H1 (cell line): ENCODE measurements at regions not wholly inside any gene's neighbourhood (a gene's known extent, or its start where the extent isn't known, plus 50 kb on each side); places are given as distances from the start of the nearest gene placed in this dataset.

Source experiments
- CTCF ChIA-PET: fragments of 300-600 bp; sonication (Branson Sonifier 250); formaldehyde crosslinking; loops from one replicate; lab custom pipeline; 2021; ENCODE audit not compliant: partially characterized antibody; lab: Charles Lee
- POLR2A ChIA-PET: fragments of 300-600 bp; sonication (Branson Sonifier 250); formaldehyde crosslinking; loops from one replicate; lab custom pipeline; 2021; ENCODE audit warnings: inconsistent platforms; ENCODE audit not compliant: partially characterized antibody; lab: Charles Lee
- DNase-seq, 2 experiments: peaks; one replicate each; pipeline versions ENCODE4 v3.0.0 to v3.0.0-alpha.2; 2010 to 2022; ENCODE audit warnings: low spot score in 2 of 2, low read depth in 1 of 2, mixed read lengths in 1 of 2
- FAIRE-seq: peaks from 2 replicates; lab custom pipeline; 2011; peaks lifted over from hg19 to GRCh38; lab: Jason Lieb, UNC
- H2AFZ ChIP-seq: 2 replicates; pipeline ENCODE4 v1.8.1; 2012; ENCODE audit warnings: low read length, inconsistent platforms
- H2AK5ac ChIP-seq: 2 replicates; pipeline ENCODE4 v1.6.1; 2013; ENCODE audit warnings: low read depth, low read length
- H2BK120ac ChIP-seq: replicated peaks from 2 replicates; pipeline ENCODE3; 2013; ENCODE audit warnings: low read depth, low read length, inconsistent platforms
- H2BK12ac ChIP-seq: 2 replicates; pipeline ENCODE4 v1.6.1; 2013; ENCODE audit warnings: low read depth, low read length
- H2BK15ac ChIP-seq: 2 replicates; pipeline ENCODE4 v1.6.1; 2013; ENCODE audit warnings: low read length
- H2BK20ac ChIP-seq: 2 replicates; pipeline ENCODE4 v1.6.1; 2013; ENCODE audit warnings: low read length
- H2BK5ac ChIP-seq: 2 replicates; pipeline ENCODE4 v1.6.1; 2013; ENCODE audit warnings: low read depth, low read length
- H3K14ac ChIP-seq: 2 replicates; pipeline ENCODE4 v1.6.1; 2013; ENCODE audit warnings: inconsistent platforms; ENCODE audit not compliant: insufficient read length
- H3K18ac ChIP-seq: 2 replicates; pipeline ENCODE4 v1.6.1; 2013; ENCODE audit warnings: low read length; ENCODE audit errors: extremely low read depth
- H3K23ac ChIP-seq: 2 replicates; pipeline ENCODE4 v1.6.1; 2013; ENCODE audit warnings: inconsistent platforms; ENCODE audit not compliant: insufficient read length
- H3K23me2 ChIP-seq: 2 replicates; pipeline ENCODE4 v1.6.1; 2013; ENCODE audit warnings: low read depth, low read length
- H3K27ac ChIP-seq: 2 replicates; pipeline ENCODE4 v1.6.1; 2011; ENCODE audit warnings: low read depth, low read length, inconsistent platforms
- H3K27me3 ChIP-seq, 4 experiments: replicated peaks in 1 of 4; 1 replicate in 1 of 4; 2 replicates in 3 of 4; pipeline versions ENCODE4 v1.6.1 to v1.8.1; 2011 to 2013; ENCODE audit warnings: low read length in 3 of 4, mild to moderate bottlenecking in 3 of 4, inconsistent platforms in 2 of 4, mixed read lengths in 2 of 4, moderate library complexity in 1 of 4; ENCODE audit not compliant: control insufficient read depth in 3 of 4, insufficient read depth in 3 of 4; ENCODE audit errors: extremely low read depth in 1 of 4
- H3K36me3 ChIP-seq, 4 experiments: 2 replicates each; pipeline versions ENCODE4 v1.6.1 to v1.8.1; 2011 to 2013; ENCODE audit warnings: mild to moderate bottlenecking in 4 of 4, low read length in 3 of 4, moderate library complexity in 2 of 4, control low read depth in 1 of 4, inconsistent platforms in 1 of 4; ENCODE audit not compliant: insufficient read depth in 4 of 4, control insufficient read depth in 2 of 4
- H3K4ac ChIP-seq: replicated peaks from 2 replicates; pipeline ENCODE3; 2013; ENCODE audit warnings: low read length, low read depth, mixed read lengths, inconsistent platforms; ENCODE audit not compliant: insufficient read length
- H3K4me1 ChIP-seq, 4 experiments: replicated peaks in 1 of 4; 1 replicate in 1 of 4; 2 replicates in 3 of 4; pipeline versions ENCODE4 v1.6.1 to v1.8.1; 2011 to 2013; ENCODE audit warnings: low read length in 3 of 4, inconsistent platforms in 2 of 4, mixed read lengths in 1 of 4; ENCODE audit not compliant: insufficient read depth in 4 of 4, control insufficient read depth in 3 of 4
- H3K4me2 ChIP-seq, 2 experiments: 2 replicates each; pipeline versions ENCODE4 v1.6.1 to v1.8.1; 2011 to 2013; ENCODE audit warnings: low read depth in 2 of 2, low read length in 2 of 2, control low read depth in 1 of 2, inconsistent platforms in 1 of 2, mild to moderate bottlenecking in 1 of 2; ENCODE audit not compliant: insufficient read depth in 1 of 2
- H3K4me3 ChIP-seq, 4 experiments: fragments of 200-600, 300-600 bp in 1 of 4; sonication (generic), shearing (Covaris generic), sonication (Bioruptor Twin) in 1 of 4; 2 replicates each; pipeline versions ENCODE4 v1.5.1 to v1.8.1; 2011 to 2016; ENCODE audit warnings: low read length in 4 of 4, low read depth in 3 of 4, control low read depth in 2 of 4, inconsistent platforms in 2 of 4, mild to moderate bottlenecking in 2 of 4, mixed read lengths in 1 of 4, moderate library complexity in 1 of 4; ENCODE audit not compliant: insufficient read depth in 2 of 4; ENCODE audit errors: extremely low read depth in 1 of 4
- H3K56ac ChIP-seq: replicated peaks from 2 replicates; pipeline ENCODE3; 2013; ENCODE audit warnings: low read depth, mild to moderate bottlenecking, mixed read lengths, low read length, inconsistent platforms; ENCODE audit not compliant: insufficient read length
- H3K79me1 ChIP-seq: 2 replicates; pipeline ENCODE4 v1.6.1; 2013; ENCODE audit warnings: low read depth, low read length, control low read depth
- H3K79me2 ChIP-seq, 2 experiments: 2 replicates each; pipeline versions ENCODE4 v1.6.1 to v1.8.1; 2012 to 2013; ENCODE audit warnings: low read length in 2 of 2, mild to moderate bottlenecking in 2 of 2, inconsistent platforms in 1 of 2; ENCODE audit not compliant: insufficient read depth in 2 of 2, control insufficient read depth in 1 of 2
- H3K9ac ChIP-seq, 4 experiments: replicated peaks in 1 of 4; 1 replicate in 1 of 4; 2 replicates in 3 of 4; pipeline versions ENCODE4 v1.6.1 to v1.8.1; 2011 to 2013; ENCODE audit warnings: low read depth in 3 of 4, low read length in 3 of 4, control low read depth in 2 of 4, mild to moderate bottlenecking in 2 of 4, moderate library complexity in 2 of 4, inconsistent platforms in 1 of 4; ENCODE audit errors: extremely low read depth in 1 of 4
- H3K9me3 ChIP-seq, 2 experiments: 2 replicates each; pipeline versions ENCODE4 v1.6.1 to v1.8.1; 2012 to 2013; ENCODE audit warnings: mild to moderate bottlenecking in 2 of 2, moderate library complexity in 2 of 2, control low read depth in 1 of 2, inconsistent platforms in 1 of 2, low read depth in 1 of 2, low read length in 1 of 2, mixed read lengths in 1 of 2; ENCODE audit not compliant: insufficient read depth in 2 of 2
- H4K20me1 ChIP-seq, 2 experiments: replicated peaks in 1 of 2; 2 replicates each; pipeline versions ENCODE3 to v1.8.1; 2011 to 2013; ENCODE audit warnings: inconsistent platforms in 2 of 2, low read length in 2 of 2, mild to moderate bottlenecking in 1 of 2; ENCODE audit not compliant: insufficient read depth in 2 of 2, control insufficient read depth in 1 of 2
- H4K5ac ChIP-seq: 2 replicates; pipeline ENCODE4 v1.6.1; 2013; ENCODE audit warnings: low read length, low read depth, mixed read lengths, inconsistent platforms; ENCODE audit not compliant: insufficient read length
- H4K8ac ChIP-seq: 2 replicates; pipeline ENCODE4 v1.8.0; 2013; ENCODE audit warnings: mild to moderate bottlenecking, moderate library complexity, low read length, inconsistent platforms; ENCODE audit not compliant: insufficient read depth; ENCODE audit errors: extremely low read depth
- H4K91ac ChIP-seq: replicated peaks from 2 replicates; pipeline ENCODE3; 2013; ENCODE audit warnings: low read length, mixed read lengths, inconsistent platforms; ENCODE audit not compliant: insufficient read length
- ASH2L ChIP-seq: fragments of 200-600, 300-600 bp; sonication (generic); IDR thresholded peaks from one replicate; pipeline ENCODE4 v1.7.1; 2017; ENCODE audit warnings: low read length
- CBX8 ChIP-seq: fragments of 300-800, 300-1000 bp; sonication (generic); IDR thresholded peaks from 2 replicates; pipeline ENCODE4 v1.7.1; 2016; ENCODE audit warnings: low read depth, low read length, borderline replicate concordance
- CREB1 ChIP-seq: IDR thresholded peaks from 2 replicates; pipeline ENCODE4 v1.6.1; 2012; ENCODE audit warnings: inconsistent platforms
- EP300 ChIP-seq, 2 experiments: IDR thresholded peaks; 1 replicate in 1 of 2; 2 replicates in 1 of 2; pipeline ENCODE4 v1.6.1; 2011 to 2012; ENCODE audit warnings: low read depth in 2 of 2, low read length in 2 of 2, mild to moderate bottlenecking in 2 of 2, borderline replicate concordance in 1 of 2, inconsistent platforms in 1 of 2, moderate library complexity in 1 of 2
- GABPA ChIP-seq: IDR thresholded peaks from 2 replicates; pipeline ENCODE4 v1.6.1; 2011; ENCODE audit warnings: mild to moderate bottlenecking, low read length, moderate library complexity, borderline replicate concordance; ENCODE audit not compliant: insufficient read depth
- KDM1A ChIP-seq: fragments of 200-600, 300-600 bp; sonication (generic); IDR thresholded peaks from 2 replicates; pipeline ENCODE4 v1.7.1; 2016; ENCODE audit warnings: mild to moderate bottlenecking, low read length, borderline replicate concordance
- KDM5A ChIP-seq: fragments of 200-600 bp; IDR thresholded peaks from 2 replicates; pipeline ENCODE4 v1.7.1; 2012; ENCODE audit warnings: mild to moderate bottlenecking, low read length, inconsistent platforms, mixed read lengths
- POLR2A ChIP-seq, 2 experiments: IDR thresholded peaks; 1 replicate in 1 of 2; 2 replicates in 1 of 2; pipeline ENCODE4 v1.6.1; 2011; ENCODE audit warnings: low read depth in 2 of 2, low read length in 2 of 2, mild to moderate bottlenecking in 2 of 2; ENCODE audit errors: control extremely low read depth in 1 of 2
- SAP30 ChIP-seq: fragments of 300-600 bp; sonication (generic); IDR thresholded peaks from 2 replicates; pipeline ENCODE4 v1.7.1; 2012; ENCODE audit warnings: low read length, moderate library complexity, mild to moderate bottlenecking, inconsistent platforms; ENCODE audit not compliant: insufficient read depth, insufficient replicate concordance
- SIN3A ChIP-seq, 2 experiments: IDR thresholded peaks in 1 of 2; conservative IDR thresholded peaks in 1 of 2; 2 replicates each; pipeline ENCODE4 v1.6.1; 2011 to 2012; ENCODE audit warnings: low read length in 2 of 2, improper control_type of control experiment in 1 of 2, low read depth in 1 of 2, mild to moderate bottlenecking in 1 of 2
- TBP ChIP-seq: IDR thresholded peaks from 2 replicates; pipeline ENCODE4 v1.6.1; 2011; ENCODE audit warnings: low read depth, low read length, improper control_type of control experiment
- WGBS, 2 experiments: shearing (Covaris generic) in 1 of 2; methylation state at CpG; one replicate each; pipeline versions ENCODE4 v1.1.6 to v1.1.7; 2013 to 2015; ENCODE audit warnings: low lambda C conversion rate in 2 of 2, mixed read lengths in 2 of 2, inconsistent platforms in 1 of 2, low coverage in 1 of 2, missing lambda C conversion rate in 1 of 2; ENCODE audit not compliant: insufficient replicate concordance in 2 of 2, insufficient coverage in 1 of 2, insufficient read length in 1 of 2; ENCODE audit errors: extremely low coverage in 1 of 2, missing lambda C conversion rate in 1 of 2; 5-methylcytosine and 5-hydroxymethylcytosine counted together
- TF ChIP-seq, protein P1 (sequence below): IDR thresholded peaks from 2 replicates; pipeline ENCODE4 v1.6.1; 2011; ENCODE audit warnings: low read depth, mild to moderate bottlenecking, low read length; ENCODE audit not compliant: insufficient read depth
- TF ChIP-seq, protein P2 (sequence below): IDR thresholded peaks from 2 replicates; pipeline ENCODE4 v1.6.1; 2012; ENCODE audit warnings: low read length, inconsistent platforms

GRCh38 chrX:131779306-131779705 lies 235.4 kb downstream of the OR13H1 start:
- no peak overlapping the region for H3K56ac ChIP-seq
- H3K4ac ChIP-seq, result no peak overlapping the region
- no peaks in the 10 kb centered on the region for H3K79me1 ChIP-seq
- H3K36me3 ChIP-seq, result peaks cover 11 to 87% (median 47%) of the 10 kb centered on the region in 4 experiments
- no peak overlapping the region for H4K5ac ChIP-seq
- H3K23me2 ChIP-seq, result no peaks in the 10 kb centered on the region
- H3K27ac ChIP-seq, result no peak overlapping the region
- H2BK12ac ChIP-seq, result no peak overlapping the region
- no peak overlapping the region for H3K18ac ChIP-seq
- H2BK5ac ChIP-seq, result no peak overlapping the region
- WGBS, 2 experiments, result 96% methylated on average over 2 of the region's 7 CpGs; no CpG with 5 or more reads in 1 of the 2 experiments
- H3K14ac ChIP-seq, result no peak overlapping the region
- H3K27me3 ChIP-seq, result no peaks in the 10 kb centered on the region
- H3K79me2 ChIP-seq, result no peaks in the 10 kb centered on the region
- TF ChIP-seq POLR2A (IDR thresholded peaks at IDR 0.05; ENCODE audit: control extremely low read depth in 1 of 2, low read depth in 2 of 2, low read length in 2 of 2), result no peak
- no peak for TF ChIP-seq GABPA
- TF ChIP-seq CBX8, result no peak
- TF ChIP-seq SAP30, result no peak
- TF ChIP-seq KDM5A, result no peak
- TF ChIP-seq TBP, result no peak
- no peak for TF ChIP-seq EP300 (IDR thresholded peaks at IDR 0.05; ENCODE audit: borderline replicate concordance in 1 of 2, low read depth in 2 of 2, low read length in 2 of 2)
- TF ChIP-seq KDM1A, result no peak
- TF ChIP-seq, protein P1, sequence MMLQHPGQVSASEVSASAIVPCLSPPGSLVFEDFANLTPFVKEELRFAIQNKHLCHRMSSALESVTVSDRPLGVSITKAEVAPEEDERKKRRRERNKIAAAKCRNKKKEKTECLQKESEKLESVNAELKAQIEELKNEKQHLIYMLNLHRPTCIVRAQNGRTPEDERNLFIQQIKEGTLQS, result no peak
- TF ChIP-seq SIN3A (conservative IDR thresholded peaks at IDR 0.05 in 1 of 2, IDR thresholded peaks at IDR 0.05 in 1 of 2; ENCODE audit: low read depth in 1 of 2, low read length in 2 of 2), result no peak
- no peak for TF ChIP-seq ASH2L
- TF ChIP-seq, protein P2, sequence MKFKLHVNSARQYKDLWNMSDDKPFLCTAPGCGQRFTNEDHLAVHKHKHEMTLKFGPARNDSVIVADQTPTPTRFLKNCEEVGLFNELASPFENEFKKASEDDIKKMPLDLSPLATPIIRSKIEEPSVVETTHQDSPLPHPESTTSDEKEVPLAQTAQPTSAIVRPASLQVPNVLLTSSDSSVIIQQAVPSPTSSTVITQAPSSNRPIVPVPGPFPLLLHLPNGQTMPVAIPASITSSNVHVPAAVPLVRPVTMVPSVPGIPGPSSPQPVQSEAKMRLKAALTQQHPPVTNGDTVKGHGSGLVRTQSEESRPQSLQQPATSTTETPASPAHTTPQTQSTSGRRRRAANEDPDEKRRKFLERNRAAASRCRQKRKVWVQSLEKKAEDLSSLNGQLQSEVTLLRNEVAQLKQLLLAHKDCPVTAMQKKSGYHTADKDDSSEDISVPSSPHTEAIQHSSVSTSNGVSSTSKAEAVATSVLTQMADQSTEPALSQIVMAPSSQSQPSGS, result no peak
- TF ChIP-seq CREB1, result no peak
- H4K20me1 ChIP-seq, result no peaks in the 10 kb centered on the region
- no peaks in the 10 kb centered on the region for H3K9me3 ChIP-seq
- ChIA-PET CTCF (no interaction called here), POLR2A (no interaction called here)
- H2AK5ac ChIP-seq, result no peak overlapping the region
- H2BK15ac ChIP-seq, result no peak overlapping the region
- H3K4me1 ChIP-seq, result no peaks in the 10 kb centered on the region
- H4K91ac ChIP-seq, result no peak overlapping the region
- no peak overlapping the region for H2BK20ac ChIP-seq
- H3K9ac ChIP-seq, result no peak overlapping the region
- H3K23ac ChIP-seq, result no peak overlapping the region
- no peak overlapping the region for H3K4me2 ChIP-seq
- H4K8ac ChIP-seq, result no peak overlapping the region
- no peak overlapping the region for H2BK120ac ChIP-seq
- DNase-seq (no peak), FAIRE-seq (no peak)
- no peak overlapping the region for H3K4me3 ChIP-seq
- H2AFZ ChIP-seq, result no peak overlapping the region
